ENCODE measurements at regions not wholly inside any gene's neighbourhood (a gene's known extent, or its start where the extent isn't known, plus 50 kb on each side); places are given as distances from the start of the nearest gene placed in this dataset.
"Not testable (repeated sequence)": the region's sequence is repeated elsewhere in the genome, so short reads cannot be mapped to it uniquely, and the experiment has no call there.

DNA sequence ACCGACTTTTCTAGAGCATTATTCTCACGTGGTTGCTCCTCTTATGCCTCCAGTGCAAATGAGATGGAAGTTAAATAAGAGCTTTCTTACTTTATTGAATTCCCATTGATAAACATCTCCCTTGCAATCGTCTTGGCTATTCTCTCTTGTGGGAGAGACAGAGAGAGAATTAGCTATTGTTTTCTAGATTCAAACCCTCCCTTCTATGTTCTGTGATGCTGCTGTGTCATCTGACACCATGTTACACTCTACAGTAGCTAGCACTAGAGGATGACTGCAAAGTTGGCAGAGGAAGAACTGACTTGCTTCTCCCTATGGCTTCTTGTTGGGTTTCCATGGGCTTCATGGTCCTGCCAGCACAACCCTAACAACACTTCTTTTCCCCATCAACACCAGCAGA is 134.6 kb upstream of the RANBP3L start:
- no peak for DNase-seq

GRCh38 chr5:36438765-36439561 is 137.3 kb upstream of the RANBP3L start:
- DNase-seq = no peak

GRCh38 chr5:36440300-36440699 is 138.6 kb upstream of the RANBP3L start:
- no peak for DNase-seq

GRCh38 chr5:36441280-36441679 is 139.6 kb upstream of the RANBP3L start:
- no peak for DNase-seq

DNA sequence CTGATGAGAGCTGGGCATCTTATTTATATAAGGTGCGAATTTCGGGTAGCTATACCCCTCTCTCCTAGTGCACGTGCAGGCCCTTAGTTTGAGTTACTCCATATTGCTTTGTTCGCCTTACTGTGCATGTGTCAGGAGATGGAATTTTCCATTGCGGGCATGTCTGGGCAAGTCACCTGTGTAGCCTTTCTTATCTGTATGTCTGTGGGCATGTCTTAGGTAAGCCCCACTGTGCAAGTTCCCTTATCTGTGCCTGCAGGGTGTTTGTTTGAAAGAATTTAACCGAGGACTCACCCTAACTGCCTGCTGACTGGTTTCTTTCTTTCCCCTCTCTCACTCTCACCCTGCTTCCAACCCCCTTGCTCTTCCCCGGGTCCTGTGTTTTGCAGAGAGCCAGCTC is 140.7 kb upstream of the RANBP3L start:
- no peak for DNase-seq

- no peak for DNase-seq
Measured at GRCh38 chr5:36442796-36443195, 141.1 kb upstream of the RANBP3L start.

- DNase-seq = no peak
Measured at GRCh38 chr5:36443941-36444340, 142.2 kb upstream of the RANBP3L start.

DNA sequence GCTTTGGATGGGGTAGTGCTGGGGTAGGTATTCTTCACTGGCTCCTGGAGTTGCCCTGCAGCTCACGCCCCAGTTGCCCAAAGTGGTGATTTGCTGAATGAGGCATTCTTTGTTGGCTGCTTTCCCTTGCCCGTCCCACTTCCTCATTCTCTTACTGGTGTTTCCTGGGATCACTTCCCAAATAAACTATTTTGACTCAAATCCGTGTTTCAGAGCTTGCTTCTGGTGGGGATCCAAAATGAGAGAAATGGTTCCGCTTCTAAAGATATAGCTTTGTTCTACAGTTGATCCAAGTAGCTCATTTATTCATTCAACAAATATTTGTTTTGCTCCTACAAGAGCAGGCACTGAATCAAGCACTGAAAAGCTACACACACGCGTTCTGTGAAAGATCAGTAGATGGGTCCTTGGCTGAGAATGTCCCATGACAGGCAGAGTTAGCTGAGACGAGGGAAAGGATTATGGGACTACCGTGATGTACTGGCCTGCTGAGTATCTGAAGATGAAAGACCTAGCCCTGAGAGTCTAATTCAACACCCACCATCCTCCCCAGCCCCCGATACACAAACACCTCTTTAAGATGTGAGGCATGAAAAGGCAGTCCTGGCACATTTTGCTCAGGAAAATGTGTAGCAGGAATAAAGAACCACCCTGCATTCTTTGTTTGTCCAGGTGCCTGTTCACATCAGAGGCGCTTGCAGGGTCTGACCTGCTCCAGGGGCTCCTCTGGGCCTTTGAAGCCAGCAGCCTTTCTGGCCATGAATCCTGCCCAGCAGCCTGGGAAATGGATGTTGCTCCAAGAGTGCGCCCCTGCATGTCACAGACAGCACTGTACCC is 143.1 kb upstream of the RANBP3L start:
- DNase-seq = no peak

GRCh38 chr5:36447776-36448175 is 146.1 kb upstream of the RANBP3L start:
- no peak for DNase-seq

DNA sequence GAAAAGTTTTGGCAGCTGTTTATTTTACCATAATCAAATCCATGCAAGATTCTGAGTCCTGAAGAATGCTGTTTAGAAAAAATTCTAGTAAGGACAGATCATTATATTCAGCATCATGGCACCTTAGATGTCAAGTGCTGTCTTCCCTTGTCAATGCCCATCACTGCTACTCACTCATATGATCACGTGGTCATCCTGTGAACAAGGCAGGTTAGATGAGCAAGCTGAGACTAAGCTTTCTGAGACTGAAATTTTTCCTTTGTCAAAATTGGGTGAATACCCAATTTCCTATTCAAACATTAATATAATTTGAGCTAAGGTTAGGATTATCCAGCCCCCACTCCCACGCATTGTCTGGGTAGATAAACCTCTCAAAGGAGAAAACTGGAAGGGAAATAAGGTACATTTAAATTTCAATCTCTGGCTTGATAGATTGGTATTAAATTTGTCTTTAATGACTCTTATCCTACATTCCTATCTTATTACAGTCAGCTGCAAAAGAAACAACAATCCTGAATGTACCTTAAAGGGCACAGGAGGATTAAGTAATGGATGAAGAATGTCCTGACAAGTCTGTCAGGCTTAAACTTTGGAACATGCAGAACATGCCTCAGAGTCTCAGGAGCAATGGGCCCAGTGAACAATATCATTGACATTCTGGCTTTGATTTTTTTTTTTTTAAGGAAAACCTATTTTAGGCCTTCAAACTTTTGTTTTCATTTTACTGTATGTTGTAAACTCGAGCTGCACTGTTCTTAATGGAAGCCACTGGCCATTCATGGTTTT is 148.7 kb upstream of the RANBP3L start:
- no peak for DNase-seq

DNA sequence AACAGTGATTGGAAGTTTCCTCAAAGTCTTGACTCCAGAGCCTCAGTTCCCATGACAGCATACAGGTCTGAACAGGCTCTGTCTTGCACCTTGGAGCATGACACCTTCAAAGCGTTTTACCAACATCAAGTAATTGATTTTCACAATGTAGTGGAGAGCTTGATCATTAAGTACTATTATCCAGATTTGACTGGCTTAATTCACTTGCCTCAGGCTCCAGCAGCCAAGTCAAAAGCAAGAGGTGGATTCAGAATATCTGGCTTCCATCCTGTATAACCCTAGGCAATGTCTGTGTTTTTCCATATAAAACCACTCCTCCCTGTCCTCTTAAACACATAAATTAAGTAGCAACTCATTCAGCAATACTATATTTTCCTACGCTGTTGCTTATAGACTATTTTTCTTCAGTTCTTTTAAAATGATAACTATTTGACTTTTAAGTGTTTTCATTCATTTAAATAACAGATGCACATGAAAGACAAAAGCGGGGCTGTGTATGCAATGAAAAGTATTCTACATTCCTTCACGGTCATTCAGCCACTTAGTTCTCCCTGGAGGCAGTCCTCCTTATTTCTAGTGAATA is 150.8 kb upstream of the RANBP3L start:
- DNase-seq = no peak

DNA sequence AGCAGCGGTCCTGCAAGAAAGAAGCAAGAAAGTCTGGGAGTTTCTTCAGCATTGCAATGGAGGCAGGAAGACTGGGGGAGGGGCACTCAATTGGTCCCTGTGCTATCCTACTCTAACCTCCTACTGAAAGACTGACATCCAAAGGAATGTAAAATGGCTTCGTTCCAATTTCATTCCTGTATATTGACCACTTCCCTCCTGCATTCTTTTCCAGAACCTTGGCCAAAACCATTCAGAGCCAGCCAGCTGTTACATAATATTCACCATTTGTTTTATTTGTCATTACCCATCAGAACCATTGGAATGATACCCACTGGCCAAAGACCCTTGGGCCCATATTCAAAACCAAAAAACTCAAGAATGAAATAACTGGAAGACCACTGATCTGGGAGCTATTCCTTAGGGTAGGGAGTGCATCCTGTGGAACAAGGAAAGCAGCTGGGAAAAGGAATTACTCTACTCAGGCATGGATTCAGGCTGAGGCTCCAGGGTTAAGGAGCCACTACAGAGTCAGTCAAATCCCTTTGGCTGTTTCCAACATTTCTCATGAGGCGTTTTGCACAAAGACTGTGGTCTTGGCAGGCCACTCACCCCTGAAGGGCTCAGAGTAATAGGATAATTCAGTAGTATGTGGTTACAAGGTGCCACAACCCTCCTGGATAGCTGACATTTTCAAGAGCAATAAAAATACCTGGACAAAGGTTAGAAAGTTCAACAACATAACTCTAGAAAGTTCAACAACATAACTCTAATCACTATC is 148.7 kb upstream of the SLC1A3 start:
- DNase-seq = no peak

- no peak for DNase-seq
Measured at GRCh38 chr5:36458746-36459145, 147.7 kb upstream of the SLC1A3 start.

DNA sequence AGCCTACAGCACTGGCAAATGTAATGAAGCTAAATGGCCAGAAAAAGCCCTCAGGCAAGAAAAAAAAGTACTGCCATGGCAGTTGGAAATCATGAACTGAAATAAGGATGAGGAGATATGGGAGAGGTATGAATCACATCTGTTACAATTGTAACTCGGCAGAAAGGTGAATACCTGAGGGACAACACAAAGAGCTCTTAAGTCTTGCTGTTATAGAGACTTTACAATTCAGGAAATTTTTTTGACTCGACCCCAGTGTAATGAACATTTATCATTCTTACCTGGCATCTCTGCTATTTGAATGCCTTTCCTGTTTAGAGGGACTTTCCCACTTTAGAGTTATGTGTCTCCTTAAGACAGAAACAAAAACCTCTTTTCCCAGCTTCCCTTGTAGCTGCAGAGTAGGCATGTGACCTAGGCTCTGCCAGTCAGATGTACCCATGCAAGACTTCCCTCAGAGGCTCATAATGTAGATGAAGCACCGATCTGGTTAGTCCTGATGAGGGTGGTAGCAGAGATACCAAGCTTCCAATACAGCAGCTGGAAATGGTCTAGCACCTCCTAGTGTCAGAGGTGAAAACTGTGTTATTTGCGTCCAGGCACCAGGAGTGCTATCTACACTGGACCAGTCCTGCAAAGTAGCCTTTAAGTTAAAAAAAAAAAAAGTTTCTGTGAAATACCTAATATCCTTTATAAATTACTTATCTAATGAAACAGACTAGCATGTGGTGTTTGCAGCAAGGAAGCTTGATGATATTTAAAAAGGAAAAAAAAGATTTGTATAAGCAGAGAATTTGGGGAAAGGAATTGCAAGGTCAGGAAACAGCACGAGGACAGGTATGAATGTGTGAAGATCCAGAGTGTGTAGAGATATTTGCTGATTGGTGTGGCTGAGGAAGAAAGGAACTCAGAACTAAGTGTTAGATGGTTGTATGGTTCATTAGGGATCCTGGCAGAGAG is 146.9 kb upstream of the SLC1A3 start:
- DNase-seq = no peak

GRCh38 chr5:36462295-36463021 is 143.9 kb upstream of the SLC1A3 start:
- no peak for DNase-seq

DNA sequence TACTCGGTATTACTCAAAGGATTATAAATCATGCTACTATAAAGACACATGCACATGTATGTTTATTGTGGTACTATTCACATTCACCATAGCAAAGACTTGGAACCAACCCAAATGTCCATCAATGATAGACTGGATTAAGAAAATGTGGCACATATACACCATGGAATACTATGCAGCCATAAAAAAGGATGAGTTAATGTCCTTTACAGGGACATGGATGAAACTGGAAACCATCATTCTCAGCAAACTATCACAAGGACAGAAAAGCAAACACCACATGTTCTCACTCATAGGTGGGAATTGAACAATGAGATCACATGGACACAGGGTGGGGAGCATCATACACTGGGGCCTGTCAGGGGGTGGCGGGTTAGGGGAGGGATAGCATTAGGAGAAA is 130.5 kb upstream of the SLC1A3 start:
- not testable (repeated sequence) for DNase-seq

- no peak for DNase-seq
Measured at GRCh38 chr5:36478646-36479317, 127.6 kb upstream of the SLC1A3 start.

DNA sequence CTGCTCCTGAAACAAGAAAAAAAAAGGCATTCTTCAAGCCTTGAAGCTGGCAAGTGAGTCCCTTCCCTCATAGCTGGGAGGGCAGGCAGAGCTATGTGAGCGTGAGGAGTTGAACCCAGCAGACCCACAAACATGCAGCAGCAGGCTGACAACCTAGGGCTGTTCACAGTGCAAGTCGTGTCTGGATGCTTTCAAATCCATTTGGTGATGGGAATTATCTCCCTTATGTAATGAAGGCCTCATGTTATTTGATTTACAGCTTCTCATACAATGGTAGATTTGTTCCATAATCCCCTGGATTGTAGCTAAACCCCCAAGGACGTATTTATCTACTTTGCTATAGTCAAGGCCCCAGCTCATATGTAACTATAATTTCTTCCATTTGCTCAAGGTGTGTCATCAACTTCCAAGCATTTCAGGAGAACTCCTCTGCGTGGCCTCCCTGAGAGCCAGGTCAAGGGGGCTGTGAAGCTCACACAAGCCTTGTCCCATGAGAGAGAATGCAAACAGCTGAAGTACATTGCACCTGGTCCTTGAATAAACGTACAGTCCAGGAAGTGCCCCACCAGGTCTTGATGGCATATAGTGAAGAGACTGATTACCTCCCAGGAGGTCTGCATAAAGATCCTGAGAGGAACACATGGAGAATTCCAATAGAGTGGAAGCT is 124.8 kb upstream of the SLC1A3 start:
- no peak for DNase-seq

DNA sequence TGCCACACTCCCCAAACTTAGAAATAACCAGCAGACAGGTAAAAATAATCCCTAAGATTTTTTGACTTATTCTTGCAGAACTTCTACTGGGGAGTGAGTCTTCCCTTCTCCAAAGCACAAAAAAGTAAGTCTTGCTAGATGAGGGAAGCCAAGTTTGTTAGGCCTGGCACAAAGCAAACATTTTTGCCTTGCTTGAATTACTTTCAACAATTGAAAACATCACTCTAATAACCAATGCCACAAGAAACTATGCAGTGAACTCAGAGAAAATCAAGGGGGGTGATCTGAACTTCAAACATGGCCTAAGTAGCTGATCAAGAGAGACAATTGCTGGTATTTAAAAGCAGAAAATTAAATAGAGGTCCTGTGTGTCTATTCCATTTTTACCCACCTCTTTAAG is 123.6 kb upstream of the SLC1A3 start:
- no peak for DNase-seq

All from left hindlimb (tissue), 1 donor.